ENCODE measurements at regions not wholly inside any gene's neighbourhood (a gene's known extent, or its start where the extent isn't known, plus 50 kb on each side); places are given as distances from the start of the nearest gene placed in this dataset.

- no peak for TF ChIP-seq TAF1 (IDR thresholded peaks at IDR 0.05; ENCODE audit: low read depth)
- no peak for TF ChIP-seq REST (IDR thresholded peaks at IDR 0.05; ENCODE audit: low read depth)
- no peak for TF ChIP-seq FOXM1 (IDR thresholded peaks at IDR 0.05; ENCODE audit: borderline replicate concordance, low read depth)
- no peak for TF ChIP-seq TEAD4 (IDR thresholded peaks at IDR 0.05)
- TF ChIP-seq CREB1 (IDR thresholded peaks at IDR 0.05; ENCODE audit: low read depth), result no peak
- no peak for TF ChIP-seq MAX (IDR thresholded peaks at IDR 0.05)
- no peak for TF ChIP-seq NFIC (IDR thresholded peaks at IDR 0.05)
- no peak for TF ChIP-seq ZBTB7A (IDR thresholded peaks at IDR 0.05; ENCODE audit: low read depth)
- no peak for TF ChIP-seq RAD21 (IDR thresholded peaks at IDR 0.05; ENCODE audit: low read depth)
- TF ChIP-seq CEBPB (IDR thresholded peaks at IDR 0.05), result no peak
- no peak for TF ChIP-seq USF1 (IDR thresholded peaks at IDR 0.05)
- no peak for TF ChIP-seq YY1 (IDR thresholded peaks at IDR 0.05; ENCODE audit: low read depth)
- no peak for TF ChIP-seq EP300 (IDR thresholded peaks at IDR 0.05; ENCODE audit: borderline replicate concordance)
- TF ChIP-seq EGR1 (IDR thresholded peaks at IDR 0.05), result no peak
These were observed 117.5 kb upstream of the UNC5B start for GRCh38 chr10:71094712-71095390.

- TF ChIP-seq CEBPB (IDR thresholded peaks at IDR 0.05) (no peak), FOXM1 (IDR thresholded peaks at IDR 0.05; ENCODE audit: borderline replicate concordance, low read depth) (no peak), RAD21 (IDR thresholded peaks at IDR 0.05; ENCODE audit: low read depth) (no peak), REST (IDR thresholded peaks at IDR 0.05; ENCODE audit: low read depth) (no peak), NFIC (IDR thresholded peaks at IDR 0.05) (no peak), EP300 (IDR thresholded peaks at IDR 0.05; ENCODE audit: borderline replicate concordance) (no peak), TAF1 (IDR thresholded peaks at IDR 0.05; ENCODE audit: low read depth) (no peak), USF1 (IDR thresholded peaks at IDR 0.05) (no peak), TCF12 (IDR thresholded peaks at IDR 0.05; ENCODE audit: low read depth) (no peak), ZBTB7A (IDR thresholded peaks at IDR 0.05; ENCODE audit: low read depth) (no peak), YY1 (IDR thresholded peaks at IDR 0.05; ENCODE audit: low read depth) (no peak), CREB1 (IDR thresholded peaks at IDR 0.05; ENCODE audit: low read depth) (no peak), TEAD4 (IDR thresholded peaks at IDR 0.05) (no peak), EGR1 (IDR thresholded peaks at IDR 0.05) (no peak), MAX (IDR thresholded peaks at IDR 0.05) (no peak)
These were observed 112.5 kb upstream of the UNC5B start for GRCh38 chr10:71099731-71100361.

GRCh38 chr10:71103961-71104360 lies 108.4 kb upstream of the UNC5B start:
- no peak for TF ChIP-seq CREB1 (IDR thresholded peaks at IDR 0.05; ENCODE audit: low read depth)
- no peak for TF ChIP-seq MAX (IDR thresholded peaks at IDR 0.05)
- no peak for TF ChIP-seq TAF1 (IDR thresholded peaks at IDR 0.05; ENCODE audit: low read depth)
- no peak for TF ChIP-seq EGR1 (IDR thresholded peaks at IDR 0.05)
- no peak for TF ChIP-seq CEBPB (IDR thresholded peaks at IDR 0.05)
- TF ChIP-seq EP300 (IDR thresholded peaks at IDR 0.05; ENCODE audit: borderline replicate concordance), result no peak
- no peak for TF ChIP-seq TCF12 (IDR thresholded peaks at IDR 0.05; ENCODE audit: low read depth)
- TF ChIP-seq REST (IDR thresholded peaks at IDR 0.05; ENCODE audit: low read depth), result no peak

All from Ishikawa (cell line).